WERI-Rb-1 (cell line): ENCODE measurements at regions not wholly inside any gene's neighbourhood (a gene's known extent, or its start where the extent isn't known, plus 50 kb on each side); places are given as distances from the start of the nearest gene placed in this dataset.
"Not testable (repeated sequence)": the region's sequence is repeated elsewhere in the genome, so short reads cannot be mapped to it uniquely, and the experiment has no call there.

Source experiments
- DNase-seq: peaks from one replicate; pipeline ENCODE4 v3.0.0-alpha.2; 2020
- H3K27ac ChIP-seq: fragments of 250-450 bp; sonication (Bioruptor Pico); 2 replicates; pipeline ENCODE4 v1.5.1; 2020; ENCODE audit warnings: mild to moderate bottlenecking, moderate library complexity
- H3K27me3 ChIP-seq: fragments of 250-450 bp; sonication (Bioruptor Pico); 2 replicates; pipeline ENCODE4 v1.5.1; 2021; ENCODE audit warnings: mild to moderate bottlenecking, low read depth, moderate library complexity; ENCODE audit not compliant: insufficient read depth, severe bottlenecking
- H3K36me3 ChIP-seq: fragments of 250-450 bp; sonication (Bioruptor Pico); 2 replicates; pipeline ENCODE4 v1.5.1; 2020; ENCODE audit warnings: mild to moderate bottlenecking, moderate library complexity
- H3K4me3 ChIP-seq: 2 replicates; pipeline ENCODE4 v1.5.1; 2011; ENCODE audit warnings: low read depth, mild to moderate bottlenecking, control low read depth, low read length
- H3K9me3 ChIP-seq: fragments of 250-450 bp; sonication (Bioruptor Pico); 2 replicates; pipeline ENCODE4 v1.5.1; 2021; ENCODE audit warnings: mild to moderate bottlenecking, moderate library complexity; ENCODE audit not compliant: severe bottlenecking
- CTCF ChIP-seq: IDR thresholded peaks from 2 replicates; pipeline ENCODE4 v1.5.1; 2011; ENCODE audit warnings: low read depth, mild to moderate bottlenecking, control low read depth, inconsistent platforms, low read length

GRCh38 chr18:70405052-70405451, 116.2 kb downstream of the SOCS6 start:
- Histone ChIP-seq H3K27ac (no peak overlapping the region), H3K9me3 (no peaks in the 10 kb centered on the region), H3K27me3 (no peaks in the 10 kb centered on the region), H3K36me3 (no peaks in the 10 kb centered on the region), H3K4me3 (no peak overlapping the region)
- TF ChIP-seq CTCF: no peak
- DNase-seq: no peak

DNA sequence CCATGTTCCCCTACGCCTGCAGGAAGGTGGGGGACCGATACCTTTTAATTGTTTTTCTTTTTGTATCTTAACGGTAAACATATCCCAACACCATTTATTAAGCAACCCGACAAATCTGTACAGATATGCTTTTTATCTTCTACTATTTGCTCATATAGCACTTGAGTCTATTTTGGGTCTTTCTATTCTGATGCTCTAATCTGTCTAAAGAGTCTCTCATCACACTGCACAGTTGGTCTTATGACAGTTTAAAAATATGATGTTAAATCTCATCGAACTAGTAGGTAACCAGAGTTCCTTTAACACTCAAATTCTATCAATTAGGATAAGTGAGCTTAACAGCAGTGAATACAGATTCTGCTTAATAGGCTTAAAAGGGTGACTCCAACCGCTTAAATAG, 111.6 kb downstream of the SOCS6 start:
- H3K27ac ChIP-seq: peak overlapping the region; percentile 70
- DNase-seq: no peak
- no peak overlapping the region for H3K4me3 ChIP-seq
- no peaks in the 10 kb centered on the region for H3K36me3 ChIP-seq
- no peaks in the 10 kb centered on the region for H3K27me3 ChIP-seq
- H3K9me3 ChIP-seq: no peaks in the 10 kb centered on the region
- TF ChIP-seq CTCF: no peak

GRCh38 chr18:70398076-70398475, 109.2 kb downstream of the SOCS6 start:
- peak overlapping the region; percentile 70 for H3K27ac ChIP-seq
- TF ChIP-seq CTCF: no peak
- no peaks in the 10 kb centered on the region for H3K27me3 ChIP-seq
- H3K36me3 ChIP-seq: no peaks in the 10 kb centered on the region
- no peaks in the 10 kb centered on the region for H3K9me3 ChIP-seq
- H3K4me3 ChIP-seq: no peak overlapping the region
- DNase-seq: no peak

GRCh38 chr18:70397259-70397925, 108.5 kb downstream of the SOCS6 start:
- TF ChIP-seq CTCF: no peak
- DNase-seq: no peak
- H3K9me3 ChIP-seq: no peaks in the 10 kb centered on the region

GRCh38 chr18:70395771-70396170, 106.9 kb downstream of the SOCS6 start:
- not testable (repeated sequence) for H3K27me3 ChIP-seq, H3K4me3 ChIP-seq, H3K9me3 ChIP-seq, DNase-seq, H3K27ac ChIP-seq, H3K36me3 ChIP-seq

More at GRCh38 chr18:70397259-70397925, 108.5 kb downstream of the SOCS6 start:
- Histone ChIP-seq H3K36me3 (no peaks in the 10 kb centered on the region), H3K4me3 (no peak overlapping the region), H3K27me3 (no peaks in the 10 kb centered on the region), H3K27ac (no peak overlapping the region)

- DNase-seq: no peak
- Histone ChIP-seq H3K27ac (peak overlapping the region; percentile 30), H3K4me3 (no peak overlapping the region), H3K27me3 (no peaks in the 10 kb centered on the region), H3K9me3 (no peaks in the 10 kb centered on the region), H3K36me3 (no peaks in the 10 kb centered on the region)
- no peak for TF ChIP-seq CTCF
Observed at GRCh38 chr18:70394672-70395071, 105.8 kb downstream of the SOCS6 start.
